Keratinocyte (primary cell): ENCODE measurements at regions not wholly inside any gene's neighbourhood (a gene's known extent, or its start where the extent isn't known, plus 50 kb on each side); places are given as distances from the start of the nearest gene placed in this dataset.

Source experiments
- DNase-seq: peaks from one replicate; pipeline ENCODE4 v3.0.0-alpha.2; 2011; ENCODE audit warnings: low read depth, missing footprints, low spot score
- FAIRE-seq: peaks from 2 replicates; lab custom pipeline; 2011; peaks lifted over from hg19 to GRCh38; lab: Jason Lieb, UNC
- H2AFZ ChIP-seq: 2 replicates; pipeline ENCODE4 v1.6.0; 2012; ENCODE audit warnings: low read length, control low read depth, inconsistent platforms; ENCODE audit not compliant: control insufficient read depth
- H3K27ac ChIP-seq: 2 replicates; pipeline ENCODE4 v1.5.1; 2011; ENCODE audit warnings: low read length; ENCODE audit not compliant: control insufficient read depth, insufficient read depth
- H3K27me3 ChIP-seq: 3 replicates; pipeline ENCODE4 v1.6.0; 2011; ENCODE audit warnings: low read length; ENCODE audit not compliant: control insufficient read depth, insufficient read depth; ENCODE audit errors: extremely low read depth
- H3K36me3 ChIP-seq, 2 experiments: 2 replicates in 1 of 2; 3 replicates in 1 of 2; pipeline ENCODE4 v1.5.1; 2011; ENCODE audit warnings: low read length in 2 of 2, mild to moderate bottlenecking in 1 of 2; ENCODE audit not compliant: control insufficient read depth in 2 of 2, insufficient read depth in 2 of 2; ENCODE audit errors: extremely low read depth in 1 of 2
- H3K4me1 ChIP-seq: 3 replicates; pipeline ENCODE4 v1.5.1; 2011; ENCODE audit warnings: low read length; ENCODE audit not compliant: control insufficient read depth, insufficient read depth; ENCODE audit errors: extremely low read depth
- H3K4me2 ChIP-seq: 3 replicates; pipeline ENCODE4 v1.6.0; 2011; ENCODE audit warnings: low read depth, low read length; ENCODE audit not compliant: control insufficient read depth, insufficient read depth; ENCODE audit errors: extremely low read depth
- H3K4me3 ChIP-seq, 3 experiments: fragments of 200-600 bp in 1 of 3; sonication (generic) in 1 of 3; 2 replicates in 2 of 3; 3 replicates in 1 of 3; pipeline ENCODE4 v1.5.1; 2011 to 2016; ENCODE audit warnings: low read length in 3 of 3, mild to moderate bottlenecking in 3 of 3, control low read depth in 2 of 3, inconsistent platforms in 1 of 3, low read depth in 1 of 3, mixed read lengths in 1 of 3, mixed run types in 1 of 3, moderate library complexity in 1 of 3; ENCODE audit not compliant: control insufficient read depth in 2 of 3, insufficient read depth in 2 of 3; ENCODE audit errors: extremely low read depth in 1 of 3
- H3K79me2 ChIP-seq: 2 replicates; pipeline ENCODE4 v1.6.0; 2012; ENCODE audit warnings: low read length; ENCODE audit not compliant: control insufficient read depth, insufficient read depth
- H3K9ac ChIP-seq: 3 replicates; pipeline ENCODE4 v1.6.0; 2011; ENCODE audit warnings: low read length; ENCODE audit not compliant: control insufficient read depth, insufficient read depth; ENCODE audit errors: extremely low read depth
- H3K9me1 ChIP-seq: 3 replicates; pipeline ENCODE4 v1.6.0; 2011; ENCODE audit warnings: low read length; ENCODE audit not compliant: control insufficient read depth, insufficient read depth; ENCODE audit errors: extremely low read depth
- H3K9me3 ChIP-seq: 2 replicates; pipeline ENCODE4 v1.5.1; 2012; ENCODE audit warnings: low read depth, low read length; ENCODE audit not compliant: control insufficient read depth
- H4K20me1 ChIP-seq: 3 replicates; pipeline ENCODE4 v1.6.0; 2011; ENCODE audit warnings: low read length; ENCODE audit not compliant: control insufficient read depth, insufficient read depth; ENCODE audit errors: extremely low read depth
- CTCF ChIP-seq, 3 experiments: IDR thresholded peaks in 1 of 3; conservative IDR thresholded peaks in 1 of 3; optimal IDR thresholded peaks in 1 of 3; 2 replicates in 2 of 3; 3 replicates in 1 of 3; pipeline versions ENCODE3 to v1.5.1; 2011; ENCODE audit warnings: low read length in 3 of 3, mild to moderate bottlenecking in 3 of 3, moderate library complexity in 2 of 3, control low read depth in 1 of 3, inconsistent platforms in 1 of 3; ENCODE audit not compliant: insufficient read depth in 2 of 3; ENCODE audit errors: extremely low read depth in 1 of 3
- EZH2 ChIP-seq: IDR thresholded peaks from one replicate; pipeline ENCODE4 v1.6.1; 2012; ENCODE audit warnings: inconsistent platforms, mild to moderate bottlenecking, low read length, moderate library complexity
- dilution Hi-C: fragments of 300-500 bp; cut with MboI; formaldehyde crosslinking; loops from one replicate; pipeline ENCODE4 v1.7.0; 2020; ENCODE audit warnings: low sequenced_read_pairs; ENCODE audit not compliant: extremely low pct_ligation_motif_present

DNA sequence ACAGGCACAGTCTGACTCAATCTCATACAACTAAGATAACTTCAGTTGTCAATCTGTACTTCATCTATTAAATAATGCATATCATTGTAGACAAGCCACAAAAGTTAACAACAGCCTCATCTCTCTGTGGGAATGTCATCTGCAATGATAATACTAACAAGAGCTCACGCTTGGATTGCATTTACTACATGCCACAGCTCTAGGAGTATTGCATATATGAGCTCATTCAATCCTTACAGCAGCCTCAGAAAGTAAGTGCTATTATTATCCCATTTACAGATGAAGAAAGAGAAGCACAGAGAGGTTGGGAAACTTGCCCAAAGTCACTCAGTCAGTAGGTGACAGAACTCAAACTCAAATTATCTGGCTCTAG, 105.7 kb upstream of the GUCA2B start:
- peaks cover 2% of the 10 kb centered on the region for H3K27me3 ChIP-seq
- no peak overlapping the region for H3K9ac ChIP-seq
- no peaks in the 10 kb centered on the region for H3K4me1 ChIP-seq
- no peak overlapping the region for H3K4me2 ChIP-seq
- no peak overlapping the region for H3K4me3 ChIP-seq
- H2AFZ ChIP-seq, result no peak overlapping the region
- no peak for FAIRE-seq
- H4K20me1 ChIP-seq, result no peaks in the 10 kb centered on the region
- dilution Hi-C loops, result no loop called here
- H3K36me3 ChIP-seq, result no peaks in the 10 kb centered on the region
- TF ChIP-seq EZH2 (no peak), CTCF (optimal IDR thresholded peaks at IDR 0.05 in 1 of 3, IDR thresholded peaks at IDR 0.05 in 1 of 3, conservative IDR thresholded peaks at IDR 0.05 in 1 of 3; ENCODE audit: extremely low read depth in 1 of 3, insufficient read depth in 2 of 3, low read length in 3 of 3) (no peak)
- no peaks in the 10 kb centered on the region for H3K79me2 ChIP-seq
- DNase-seq, result no peak
- no peaks in the 10 kb centered on the region for H3K9me3 ChIP-seq
- H3K9me1 ChIP-seq, result no peaks in the 10 kb centered on the region
- no peak overlapping the region for H3K27ac ChIP-seq

DNA sequence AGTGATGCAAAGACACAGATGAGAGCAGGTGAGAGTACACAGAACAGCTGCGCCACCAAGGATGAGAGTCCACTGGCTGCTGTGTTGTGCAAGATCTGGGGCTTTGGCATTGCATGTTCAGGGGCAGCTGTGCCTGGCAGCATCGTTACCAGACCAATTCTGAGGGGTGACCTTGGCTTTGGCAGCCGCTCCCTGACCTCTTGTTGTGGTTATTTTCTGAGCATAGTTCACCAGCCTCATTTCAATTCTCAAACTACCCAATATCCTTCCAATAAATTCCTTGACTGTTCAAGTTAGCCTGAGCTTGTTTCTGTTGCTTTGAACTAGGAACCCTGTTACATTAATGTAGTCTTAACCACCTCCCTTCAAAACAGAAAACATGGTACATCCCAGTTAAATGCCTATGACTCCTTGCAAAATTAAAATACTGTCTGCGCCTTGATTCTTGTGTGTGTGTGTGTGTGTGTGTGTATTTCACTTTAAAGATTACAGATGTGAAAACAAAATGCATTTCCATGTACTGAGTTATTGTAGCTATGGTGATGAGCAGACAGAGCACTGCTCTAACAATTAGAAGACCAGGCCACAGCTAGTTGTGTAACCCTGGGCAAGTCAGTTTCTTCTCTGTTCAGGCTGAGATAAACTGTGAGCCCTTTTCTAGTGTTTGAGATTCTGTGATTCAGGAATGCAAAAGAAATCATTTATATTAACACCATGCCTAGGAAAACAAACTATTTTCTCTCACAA, 106.3 kb upstream of the GUCA2B start:
- no peak overlapping the region for H2AFZ ChIP-seq
- no peaks in the 10 kb centered on the region for H4K20me1 ChIP-seq
- dilution Hi-C loops, result no loop called here
- no peak overlapping the region for H3K27ac ChIP-seq
- H3K27me3 ChIP-seq, result peaks cover 2% of the 10 kb centered on the region
- no peaks in the 10 kb centered on the region for H3K79me2 ChIP-seq
- no peaks in the 10 kb centered on the region for H3K4me1 ChIP-seq
- no peaks in the 10 kb centered on the region for H3K9me1 ChIP-seq
- H3K36me3 ChIP-seq, result no peaks in the 10 kb centered on the region
- TF ChIP-seq CTCF (optimal IDR thresholded peaks at IDR 0.05 in 1 of 3, IDR thresholded peaks at IDR 0.05 in 1 of 3, conservative IDR thresholded peaks at IDR 0.05 in 1 of 3; ENCODE audit: extremely low read depth in 1 of 3, insufficient read depth in 2 of 3, low read length in 3 of 3) (no peak), EZH2 (no peak)
- H3K4me3 ChIP-seq, result no peak overlapping the region
- FAIRE-seq (no peak), DNase-seq (no peak)
- no peaks in the 10 kb centered on the region for H3K9me3 ChIP-seq
- no peak overlapping the region for H3K4me2 ChIP-seq
- no peak overlapping the region for H3K9ac ChIP-seq
